SHP77 (cell line): ENCODE measurements at regions not wholly inside any gene's neighbourhood (a gene's known extent, or its start where the extent isn't known, plus 50 kb on each side); places are given as distances from the start of the nearest gene placed in this dataset.
A peak's percentile ranks its signal among the peaks of the same experiment; 100 is the strongest.
"Not testable (repeated sequence)": the region's sequence is repeated elsewhere in the genome, so short reads cannot be mapped to it uniquely, and the experiment has no call there.

Experiments used
- DNase-seq, 2 experiments: peaks; one replicate each; lab custom pipeline; 2025; lab: John Stamatoyannopoulos, UW

DNA sequence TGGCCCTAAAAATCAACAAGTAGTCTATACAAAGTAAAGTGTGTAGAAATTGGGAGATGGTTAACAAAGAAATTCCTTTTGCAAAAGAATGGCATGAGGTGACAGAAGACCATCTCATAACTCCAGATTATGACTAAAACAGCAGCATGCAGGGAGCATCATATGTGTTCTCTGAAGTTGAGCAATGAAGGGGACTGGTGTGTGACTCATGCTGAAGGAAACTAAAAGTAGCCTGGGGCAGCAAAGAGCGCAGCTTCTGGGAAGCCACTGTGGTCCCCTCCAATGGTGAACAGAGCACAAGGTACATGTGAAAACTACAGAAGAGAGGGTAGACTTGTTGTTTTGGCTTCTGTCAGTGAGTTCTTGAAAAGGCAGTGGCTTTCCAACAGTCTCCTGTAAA lies 133.4 kb downstream of the MACC1 start:
- DNase-seq, result no peak

DNA sequence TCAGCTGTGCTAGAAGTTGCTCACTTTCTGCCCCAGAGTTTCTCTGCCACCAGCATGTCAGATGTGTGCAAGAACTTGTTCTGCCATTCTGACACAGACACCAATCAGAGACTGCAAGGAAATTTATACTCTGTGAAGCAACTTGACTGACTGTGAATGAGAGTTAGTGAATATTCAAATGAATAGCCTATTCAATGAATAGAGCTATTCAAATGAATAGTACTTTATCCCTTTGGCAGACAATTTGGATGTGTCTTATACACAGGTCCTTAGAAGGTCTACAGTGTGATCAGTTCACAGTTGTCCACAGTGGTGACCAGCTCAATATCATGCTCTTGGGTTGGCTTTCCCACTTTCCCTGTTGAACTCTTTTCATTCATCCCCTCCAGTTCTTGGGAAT lies 138.1 kb downstream of the MACC1 start:
- DNase-seq, result no peak

DNA sequence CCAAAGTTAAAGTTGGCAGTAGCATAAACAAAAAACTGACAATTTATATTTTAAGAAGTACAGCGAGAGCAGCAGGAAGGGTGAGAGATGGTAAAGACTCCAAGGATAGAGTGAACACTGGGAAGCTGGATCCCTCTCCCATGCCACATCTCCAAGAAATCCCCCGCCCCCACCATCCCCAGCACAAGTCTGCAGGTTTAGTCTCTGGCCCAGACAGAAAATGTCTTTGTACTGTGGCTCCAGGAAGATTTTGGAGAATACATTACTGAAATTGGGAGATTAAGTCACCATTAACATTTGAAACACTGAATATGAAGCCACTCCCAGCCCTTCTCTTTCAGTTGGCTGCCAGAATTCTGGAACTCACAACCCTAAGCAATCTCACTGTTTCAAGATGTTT lies 140.3 kb downstream of the MACC1 start:
- DNase-seq, result no peak

DNA sequence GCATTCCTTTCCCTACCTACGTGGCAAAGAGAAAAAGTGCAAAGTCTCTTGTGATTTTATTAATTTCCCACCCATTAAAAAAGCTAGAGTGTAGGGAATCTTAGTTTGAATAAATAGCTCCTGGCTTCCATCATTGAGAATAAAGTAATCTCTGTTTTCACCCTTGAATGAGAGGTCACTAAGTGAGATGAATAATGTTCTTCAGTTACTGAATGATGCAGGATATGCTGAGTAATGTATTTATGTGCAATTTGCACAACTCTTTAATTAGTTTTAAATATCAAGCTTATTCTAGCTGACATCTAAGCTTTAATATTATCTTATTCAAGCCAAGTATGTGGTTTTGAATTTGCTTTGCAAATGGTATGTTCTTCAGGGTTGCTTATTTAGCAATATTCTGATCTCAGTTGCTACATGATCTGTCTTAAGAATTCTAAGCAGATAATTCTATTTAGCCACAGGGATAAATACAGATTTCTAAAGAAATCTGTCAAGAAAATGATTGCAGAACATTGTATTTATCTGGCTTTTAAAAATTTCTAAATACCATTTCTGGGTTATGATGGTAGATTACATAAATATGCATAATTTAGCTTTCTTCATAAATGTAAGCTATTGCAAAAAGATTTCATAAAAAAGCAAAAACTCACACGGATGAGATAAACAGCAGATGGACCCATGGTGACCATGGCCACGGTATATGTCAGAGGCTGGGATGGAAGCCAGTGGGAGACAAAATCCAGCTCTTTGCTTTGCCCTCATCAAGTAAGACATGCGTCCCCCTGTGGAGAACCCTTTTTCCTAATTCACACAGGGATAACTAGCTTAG lies 141.0 kb downstream of the MACC1 start:
- no peak for DNase-seq

DNA sequence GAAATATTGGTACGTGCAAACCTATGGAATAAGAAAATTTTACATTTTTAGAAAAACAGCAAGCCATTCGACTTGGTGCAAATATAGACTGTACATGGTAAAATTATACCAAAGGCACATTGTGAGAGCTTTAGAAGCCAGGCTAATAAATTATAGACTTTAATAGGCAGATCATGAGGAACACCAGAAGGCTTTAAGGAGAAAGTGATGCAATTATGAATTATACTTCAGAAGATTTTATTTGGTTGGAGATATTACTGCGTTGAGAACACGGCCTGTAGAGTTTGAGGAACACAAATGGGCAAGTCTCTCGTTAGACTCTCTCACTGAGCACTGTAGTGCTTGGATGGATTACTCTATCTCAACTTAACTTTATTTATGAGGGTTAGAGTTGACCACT lies 141.7 kb downstream of the MACC1 start:
- DNase-seq, result no peak

DNA sequence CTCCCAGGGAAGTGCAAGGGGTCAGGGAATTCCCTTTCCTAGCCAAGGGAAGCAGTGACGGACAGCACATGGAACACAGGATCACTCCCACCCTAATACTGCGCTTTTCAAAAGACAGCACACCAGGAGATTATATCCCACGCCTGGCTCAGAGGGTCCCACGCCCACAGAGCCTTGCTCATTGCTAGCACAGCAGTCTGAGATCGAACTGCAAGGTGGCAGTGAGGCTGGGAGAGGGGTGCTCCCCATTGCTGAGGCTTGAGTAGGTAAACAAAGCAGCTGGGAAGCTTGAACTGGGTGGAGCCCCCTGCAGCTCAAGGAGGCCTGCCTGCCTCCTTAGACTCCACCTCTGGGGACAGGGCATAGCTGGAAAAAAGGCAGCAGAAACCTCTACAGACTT lies 149.2 kb downstream of the MACC1 start:
- not testable (repeated sequence) for DNase-seq

DNA sequence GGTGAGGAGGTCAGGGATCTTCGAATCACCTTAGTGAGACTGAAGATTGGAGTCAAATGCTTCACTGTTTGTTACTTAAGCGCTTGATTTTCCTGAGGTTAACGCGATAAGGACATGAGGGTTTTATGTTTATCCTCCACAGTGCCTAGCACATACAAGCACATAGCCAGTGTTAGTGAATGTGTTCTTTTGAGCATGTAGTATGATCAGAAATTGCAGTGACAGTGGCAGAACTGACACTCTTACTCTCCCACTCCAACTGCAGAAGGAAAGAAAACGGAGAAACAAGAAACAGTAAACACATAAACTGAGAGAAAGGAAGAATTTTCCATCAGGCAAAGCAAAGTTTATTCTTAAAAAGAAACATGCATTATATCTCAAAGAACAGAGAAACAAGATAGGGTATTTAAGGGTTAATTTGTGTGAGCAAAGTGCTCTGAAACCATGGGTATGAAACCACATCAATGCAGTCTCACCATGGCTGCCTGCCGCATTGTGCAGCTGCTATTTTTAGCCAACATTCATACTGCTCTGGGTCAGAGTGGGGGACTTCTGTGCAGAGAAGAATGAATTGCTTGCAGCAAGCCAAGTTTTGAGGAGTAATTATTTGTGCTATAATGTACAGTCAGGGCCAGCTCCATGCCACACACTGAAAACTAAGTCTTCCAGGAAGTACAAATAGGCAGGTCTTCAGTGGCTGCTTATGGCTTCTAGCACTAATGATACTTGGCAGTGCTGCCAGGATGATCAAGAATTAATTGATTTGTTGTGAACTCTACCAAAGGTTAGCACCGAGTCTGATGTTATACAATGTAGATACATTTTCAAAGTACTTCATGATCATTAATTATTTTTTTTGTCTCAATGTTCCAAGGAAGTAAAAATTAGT lies 152.0 kb downstream of the MACC1 start:
- peak in 1 of 2 experiments; percentile 9 for DNase-seq

DNA sequence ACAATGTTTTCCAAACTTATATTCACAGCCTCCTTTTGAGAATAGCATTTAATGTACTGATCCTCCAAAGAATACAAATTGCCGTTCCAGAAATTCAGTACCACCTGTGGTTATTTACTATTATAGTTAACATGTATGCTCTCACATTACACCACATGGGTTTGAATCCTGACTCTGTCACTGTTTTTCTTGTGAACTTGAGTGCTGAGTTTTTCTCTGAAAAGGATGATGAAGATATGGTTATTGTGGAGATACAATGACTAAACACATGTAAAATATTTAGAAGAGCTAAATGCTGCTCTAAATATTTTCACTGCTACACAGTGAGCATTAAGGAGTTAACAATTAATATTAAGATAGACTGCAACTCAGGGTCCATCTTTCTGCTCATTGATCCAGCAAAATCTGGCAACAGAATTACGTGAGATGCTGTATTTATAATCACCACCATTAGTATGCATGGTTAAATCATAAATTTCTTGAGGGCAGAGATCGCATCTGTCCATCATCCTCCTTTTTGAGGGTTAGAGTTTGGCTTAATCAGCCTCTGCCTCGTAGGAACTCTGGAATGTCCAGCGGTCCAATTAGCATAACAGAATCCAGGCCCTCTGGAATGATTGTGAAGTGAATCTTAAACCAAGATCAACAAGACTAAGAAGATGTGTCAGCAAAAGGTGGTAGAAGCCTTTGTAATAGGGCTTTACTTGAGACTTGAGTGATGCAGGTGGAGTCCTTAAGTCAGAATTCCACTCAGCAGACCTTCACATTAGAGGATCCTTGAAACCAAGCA lies 152.8 kb downstream of the MACC1 start:
- DNase-seq, result no peak

DNA sequence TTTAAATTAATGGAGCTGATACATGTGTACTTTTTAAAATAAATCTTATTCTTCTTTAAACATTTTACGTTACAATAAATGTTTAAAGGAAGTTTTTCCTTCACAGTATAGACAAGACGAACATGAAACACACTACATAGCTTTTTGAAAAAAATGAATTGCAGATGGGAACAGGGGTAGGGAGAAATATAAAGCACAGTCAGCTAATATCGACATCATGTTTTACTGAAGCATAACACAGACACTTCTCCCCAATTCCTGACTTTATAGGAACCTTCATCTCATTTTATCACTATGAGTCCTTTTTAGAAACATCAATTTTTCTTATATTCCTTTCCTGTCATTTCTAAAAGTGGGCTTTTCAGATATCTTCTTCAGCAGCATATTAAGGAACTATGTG lies 153.5 kb downstream of the MACC1 start:
- no peak for DNase-seq

DNA sequence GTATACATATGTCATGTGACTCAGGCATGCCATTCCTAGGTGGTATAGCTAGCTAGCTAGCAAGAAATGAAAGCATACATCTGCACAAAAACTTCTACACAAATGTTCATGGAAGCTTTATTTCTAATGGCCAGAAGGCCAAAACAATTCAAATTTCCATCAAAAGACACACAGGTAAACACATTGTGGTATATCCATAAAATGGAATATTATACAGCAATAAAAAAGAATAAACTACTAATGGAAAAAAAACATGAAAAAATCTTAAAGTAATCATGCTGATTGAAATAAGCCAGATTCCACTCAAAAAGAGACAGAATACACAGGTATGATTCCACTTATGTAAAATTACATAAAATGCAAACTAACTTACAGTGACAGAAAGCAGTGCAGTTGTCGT lies 154.3 kb downstream of the MACC1 start:
- DNase-seq, result no peak

DNA sequence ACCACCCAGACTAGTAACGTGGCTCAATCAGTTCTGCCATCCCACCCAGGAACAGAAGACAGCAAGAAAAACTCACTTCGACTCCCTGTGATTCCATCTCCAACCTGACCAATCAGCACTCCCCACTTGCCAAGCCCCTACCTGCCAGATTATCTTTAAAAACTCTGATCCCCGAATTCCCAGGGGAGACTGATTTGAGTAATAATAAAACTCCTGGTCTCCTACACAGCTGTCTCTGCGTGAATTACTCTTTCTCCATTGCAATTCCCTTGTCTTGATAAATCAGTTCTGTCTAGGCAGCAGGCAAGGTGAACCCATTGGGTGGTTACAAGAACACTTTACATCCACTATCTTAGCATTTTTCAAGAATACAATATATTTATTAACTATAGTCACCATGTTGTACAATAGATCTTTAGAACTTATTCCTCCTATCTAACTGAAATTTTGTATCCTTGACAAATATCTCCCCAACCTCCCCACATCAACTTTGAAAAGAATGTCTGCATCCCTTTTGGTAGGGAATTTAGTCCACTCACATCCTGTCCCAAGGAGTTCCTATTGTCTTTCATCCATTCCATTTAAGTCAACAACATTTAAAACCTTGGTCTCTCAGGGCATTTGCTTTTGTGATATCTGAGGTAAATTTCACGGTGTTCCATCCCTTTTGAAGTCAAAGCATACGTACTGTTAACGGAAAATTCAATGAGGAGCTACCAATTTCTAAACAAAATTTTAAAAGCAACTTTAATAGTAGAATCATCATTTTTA lies 163.7 kb downstream of the MACC1 start:
- DNase-seq, result no peak

DNA sequence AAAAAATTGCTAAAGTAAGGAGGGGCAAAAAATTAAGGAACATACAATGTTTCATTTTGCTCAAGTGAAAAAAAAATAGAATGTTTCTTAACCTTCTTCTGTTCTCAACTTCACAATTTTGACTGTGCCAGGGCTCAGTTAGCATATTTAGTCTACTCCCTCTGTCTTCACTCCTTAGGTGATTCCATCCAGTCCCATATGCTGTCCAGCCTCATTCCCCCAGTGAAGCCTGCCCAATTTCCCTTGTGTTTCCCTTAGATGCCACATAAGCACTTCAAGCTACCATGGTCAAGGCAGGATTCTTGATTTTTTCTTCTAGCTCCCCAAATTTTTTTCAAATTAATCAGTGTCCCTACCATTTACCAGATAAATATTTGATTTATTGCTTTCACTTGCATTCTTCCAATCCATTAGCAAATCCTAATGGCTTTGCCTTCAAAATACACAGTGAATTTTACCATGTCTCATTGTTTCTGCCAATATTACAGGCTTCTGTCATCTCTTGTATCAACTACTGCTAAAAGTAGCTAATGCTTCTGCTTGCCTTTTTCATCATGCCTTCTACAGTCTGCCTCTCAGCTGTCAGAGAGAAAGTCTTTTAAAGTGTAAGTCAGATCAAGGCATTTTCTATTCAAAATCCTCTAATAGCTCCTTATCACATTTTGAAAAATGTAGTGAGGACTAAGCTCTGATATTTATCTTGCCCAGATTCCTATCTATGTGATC lies 166.8 kb downstream of the MACC1 start:
- no peak for DNase-seq

DNA sequence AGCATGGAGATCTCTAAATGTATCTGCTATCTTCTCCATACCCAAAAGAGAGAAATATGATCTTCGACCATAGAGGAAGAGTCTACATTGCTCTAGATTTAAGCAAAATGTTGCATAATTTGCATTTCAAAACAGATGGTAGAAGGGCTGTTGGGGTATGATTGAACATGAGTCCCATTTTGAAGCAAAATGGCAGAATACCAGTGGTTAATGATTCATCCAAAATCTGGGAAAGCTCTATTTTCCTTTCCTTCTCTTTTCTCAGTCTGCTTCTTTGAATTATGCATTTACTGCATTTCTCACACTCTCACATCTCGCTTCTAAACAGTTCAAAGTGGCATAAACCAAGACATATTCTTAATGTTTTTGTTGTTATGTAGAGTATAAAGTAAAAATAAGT lies 178.5 kb downstream of the MACC1 start:
- no peak for DNase-seq

DNA sequence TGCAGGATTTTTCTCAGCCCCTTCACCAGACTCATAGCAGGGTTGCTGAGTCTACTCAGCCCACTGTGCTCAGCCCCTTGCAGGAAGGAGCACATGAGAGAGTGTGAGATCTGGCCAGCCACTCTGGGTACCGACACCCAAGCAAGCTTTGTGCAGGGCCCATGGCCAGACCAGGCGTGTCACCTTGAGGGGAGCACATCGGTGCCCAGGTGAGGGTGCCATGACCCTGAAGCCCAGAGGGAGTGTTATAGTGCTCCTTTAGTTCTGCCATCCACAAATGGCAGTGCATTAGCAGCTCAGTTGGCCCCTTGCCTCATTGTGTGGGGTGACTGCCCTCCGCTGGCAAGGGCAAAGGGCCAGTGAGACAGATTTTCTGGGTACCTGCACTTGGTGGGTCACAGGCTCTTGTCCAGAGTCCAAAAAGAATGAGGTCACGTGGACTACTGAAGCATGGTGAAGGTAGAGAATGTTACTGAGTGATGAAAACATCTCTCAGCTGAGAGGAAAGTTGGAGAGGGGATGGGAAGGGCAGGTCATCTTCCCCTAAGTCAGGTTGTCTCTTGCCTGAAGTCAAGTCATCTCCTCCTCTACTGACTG lies 181.8 kb downstream of the MACC1 start:
- no peak for DNase-seq

DNA sequence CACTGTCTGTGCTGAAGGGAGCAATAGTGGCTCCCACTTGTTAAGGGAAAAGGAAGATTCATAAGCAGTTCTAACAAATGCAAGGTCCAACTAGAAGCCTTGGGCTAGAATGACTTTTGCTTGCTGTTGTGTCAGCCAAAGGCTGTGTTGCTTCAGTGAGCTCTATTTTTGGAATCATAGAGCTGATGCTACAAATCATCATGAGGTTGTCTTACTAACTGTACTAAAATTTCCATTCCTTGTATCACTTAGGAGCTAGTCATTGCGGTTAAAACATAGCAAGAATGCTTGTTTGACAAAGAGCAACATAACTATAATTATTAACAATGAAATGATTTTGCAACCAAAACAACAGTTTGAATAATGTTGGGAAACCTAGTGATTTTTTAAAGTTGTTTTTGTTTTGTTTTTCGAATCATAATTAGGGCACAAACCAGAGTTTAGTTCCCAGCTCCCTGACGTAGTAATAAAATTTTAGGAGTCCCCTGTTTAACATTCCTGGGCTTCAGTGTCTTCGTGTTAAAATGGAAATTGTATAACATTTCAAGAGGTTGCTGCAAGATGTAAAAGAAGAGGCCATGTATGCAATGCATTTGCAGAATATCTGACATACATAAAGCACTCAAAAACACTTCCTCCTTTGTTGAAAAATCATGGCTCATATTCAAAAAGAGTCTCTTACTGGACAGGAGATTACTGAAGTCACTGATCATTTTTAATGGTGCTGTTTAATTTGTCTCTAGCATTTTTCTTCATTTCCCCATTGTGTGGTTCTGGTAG lies 183.4 kb downstream of the MACC1 start:
- DNase-seq, result no peak

DNA sequence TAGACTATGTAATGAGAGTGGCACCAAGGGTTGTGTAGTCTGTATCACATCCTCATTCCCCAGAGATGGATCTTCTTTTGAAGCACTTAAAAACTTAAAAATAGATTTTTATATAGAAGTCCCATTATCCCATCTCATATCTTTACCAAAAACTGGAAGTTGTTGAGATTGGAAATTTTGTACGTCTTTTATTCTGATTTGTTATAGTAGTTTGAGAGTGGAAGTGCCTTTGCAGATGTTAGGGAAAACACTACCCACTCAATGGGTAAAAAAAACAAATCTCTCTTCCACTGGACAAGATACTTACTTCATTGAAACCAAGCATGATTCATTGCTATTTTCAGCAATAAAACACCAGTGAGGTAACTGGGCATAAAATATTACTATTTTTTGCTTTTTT lies 184.4 kb downstream of the MACC1 start:
- no peak for DNase-seq

DNA sequence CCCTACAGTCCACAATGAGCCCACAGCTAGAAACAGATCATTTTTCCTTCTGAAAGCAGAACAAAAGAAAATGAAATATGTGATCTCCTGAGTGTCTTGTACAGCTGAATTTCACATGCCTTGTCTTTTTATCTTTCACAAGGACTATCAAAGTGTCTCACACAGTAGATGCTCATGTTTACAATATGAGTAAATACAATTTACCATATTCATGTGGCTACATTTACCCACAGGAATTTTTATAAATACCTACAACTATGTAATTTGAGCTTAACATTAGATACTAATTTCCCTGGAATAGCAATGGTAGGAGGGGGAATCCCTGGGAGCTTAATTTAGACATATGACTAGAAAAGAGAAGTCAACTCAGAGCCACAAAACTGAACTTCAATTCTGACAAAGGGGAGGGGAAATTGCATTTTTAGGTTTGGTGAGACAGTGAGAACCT lies 186.2 kb downstream of the MACC1 start:
- DNase-seq, result no peak

DNA sequence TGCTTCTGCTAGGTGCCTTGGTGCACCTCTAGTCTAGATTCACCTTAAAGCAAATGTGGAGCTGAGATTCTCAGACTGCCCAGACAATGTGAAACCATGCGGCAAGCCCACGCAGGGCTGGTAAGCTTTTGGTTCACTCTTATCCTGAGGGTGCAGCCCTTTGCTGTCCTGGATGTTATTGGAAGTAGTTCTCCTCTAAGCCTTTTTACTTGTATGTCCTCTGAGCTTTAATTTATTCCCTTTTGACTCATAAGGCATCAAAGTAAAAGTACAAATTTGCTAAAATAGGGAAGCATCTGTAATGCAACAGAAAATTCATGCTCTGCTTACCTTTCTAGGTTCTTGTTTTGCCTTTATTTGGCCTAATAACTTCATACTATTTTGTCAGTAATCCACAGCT lies 186.8 kb downstream of the MACC1 start:
- no peak for DNase-seq

DNA sequence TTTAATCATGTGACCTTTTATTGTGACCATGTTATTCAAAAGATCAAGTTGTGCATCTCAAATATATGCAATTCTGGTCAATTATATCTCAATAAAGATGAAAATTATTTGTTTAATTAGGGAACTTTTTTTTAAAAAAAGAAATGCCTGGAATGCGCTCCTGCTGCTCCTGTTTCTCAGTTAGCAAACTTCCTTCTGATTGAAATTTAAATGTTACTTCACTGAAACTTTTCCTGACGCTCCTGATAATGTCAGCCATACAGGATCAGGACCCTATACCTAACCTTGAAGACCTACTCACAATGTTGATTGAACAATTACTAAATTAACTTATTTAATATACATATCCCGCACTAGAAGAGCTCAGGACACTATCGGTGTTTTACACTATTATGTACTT lies 190.4 kb downstream of the MACC1 start:
- DNase-seq, result no peak

DNA sequence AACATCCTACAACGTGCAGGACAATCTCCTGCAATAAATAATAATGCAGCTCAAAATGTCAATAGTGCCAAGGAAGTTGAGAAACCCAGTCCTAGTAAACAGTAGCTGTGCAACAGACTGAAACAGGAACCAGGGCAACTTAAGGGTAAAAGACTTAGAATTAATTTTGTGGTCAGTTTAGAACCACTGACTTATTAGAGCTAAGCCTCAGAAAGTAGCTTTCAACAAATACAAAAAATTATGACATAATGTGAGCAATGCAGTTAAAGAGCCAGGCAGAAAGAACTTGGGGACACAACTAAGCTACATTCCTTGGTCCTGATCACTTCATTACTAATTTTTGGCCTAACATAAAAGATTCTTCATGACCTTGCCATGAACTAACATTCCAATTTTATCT lies 195.4 kb downstream of the MACC1 start:
- DNase-seq, result no peak
